Thyroid gland (tissue), 4 donors: ENCODE measurements at regions not wholly inside any gene's neighbourhood (a gene's known extent, or its start where the extent isn't known, plus 50 kb on each side); places are given as distances from the start of the nearest gene placed in this dataset.

Experiments
- CTCF ChIP-seq, 6 experiments: fragments of 200-600 bp in 3 of 6; fragments of 450-650 bp in 3 of 6; sonication (generic) in 3 of 6; IDR thresholded peaks; one replicate each; pipeline ENCODE4 v1.5.1; 2016 to 2019; ENCODE audit warnings: antibody characterized with exemption in 6 of 6, mild to moderate bottlenecking in 2 of 6, inconsistent platforms in 1 of 6, moderate library complexity in 1 of 6
- POLR2A ChIP-seq, 2 donors: fragments of 450-650 bp; IDR thresholded peaks; one replicate each; pipeline ENCODE4 v1.6.1; 2017; ENCODE audit warnings: antibody characterized with exemption in 2 of 2, mild to moderate bottlenecking in 2 of 2, moderate library complexity in 1 of 2

- TF ChIP-seq CTCF (IDR thresholded peaks at IDR 0.05) (no peak), POLR2A (IDR thresholded peaks at IDR 0.05) (no peak)
Observed at GRCh38 chr17:71063559-71063958, 894.2 kb downstream of the KCNJ2 start.
